ENCODE measurements at regions not wholly inside any gene's neighbourhood (a gene's known extent, or its start where the extent isn't known, plus 50 kb on each side); places are given as distances from the start of the nearest gene placed in this dataset.
"Not testable (repeated sequence)": the region's sequence is repeated elsewhere in the genome, so short reads cannot be mapped to it uniquely, and the experiment has no call there.

DNA sequence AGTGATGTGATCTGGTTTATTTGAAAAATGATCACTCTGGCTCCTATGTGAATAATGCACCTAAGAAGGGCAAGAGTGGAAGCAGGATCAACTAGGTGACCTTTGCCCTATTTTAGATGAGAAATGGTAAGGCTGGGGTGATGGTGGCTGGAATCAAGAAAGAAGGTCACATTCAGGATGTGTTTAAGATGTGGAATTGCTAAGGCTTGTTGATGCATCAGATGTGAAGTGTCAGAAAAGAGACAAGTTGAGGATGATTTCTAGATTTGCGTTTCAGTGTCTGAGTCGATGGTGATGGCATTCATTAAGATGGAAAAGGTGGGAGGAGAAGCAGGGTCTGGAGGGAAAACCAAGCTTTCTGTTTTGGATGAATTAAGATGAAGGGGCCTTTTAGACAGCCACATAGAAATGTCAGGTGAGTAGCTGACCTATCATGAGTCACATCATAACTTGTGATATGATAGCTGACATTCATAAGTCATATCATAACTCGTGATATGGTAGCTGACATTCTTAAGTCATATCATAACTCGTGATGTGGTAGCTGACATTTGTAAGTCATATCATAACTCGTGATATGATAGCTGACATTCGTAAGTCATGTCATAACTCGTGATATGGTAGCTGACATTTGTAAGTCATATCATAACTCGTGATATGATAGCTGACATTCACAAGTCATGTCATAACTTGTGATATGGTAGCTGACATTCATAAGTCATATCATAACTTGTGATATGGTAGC is 101.2 kb upstream of the SEC11C start:
- no peak for DNase-seq (ENCODE audit: low read depth in 2 of 2)

DNA sequence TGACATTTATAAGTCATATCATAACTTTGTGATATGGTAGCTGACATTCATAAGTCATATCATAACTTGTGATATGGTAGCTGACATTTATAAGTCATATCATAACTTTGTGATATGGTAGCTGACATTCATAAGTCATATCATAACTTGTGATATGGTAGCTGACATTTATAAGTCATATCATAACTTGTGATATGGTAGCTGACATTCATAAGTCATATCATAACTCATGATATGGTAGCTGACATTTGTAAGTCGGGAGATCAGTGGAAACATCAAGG is 100.7 kb upstream of the SEC11C start:
- DNase-seq (ENCODE audit: low read depth in 2 of 2): not testable (repeated sequence)

DNA sequence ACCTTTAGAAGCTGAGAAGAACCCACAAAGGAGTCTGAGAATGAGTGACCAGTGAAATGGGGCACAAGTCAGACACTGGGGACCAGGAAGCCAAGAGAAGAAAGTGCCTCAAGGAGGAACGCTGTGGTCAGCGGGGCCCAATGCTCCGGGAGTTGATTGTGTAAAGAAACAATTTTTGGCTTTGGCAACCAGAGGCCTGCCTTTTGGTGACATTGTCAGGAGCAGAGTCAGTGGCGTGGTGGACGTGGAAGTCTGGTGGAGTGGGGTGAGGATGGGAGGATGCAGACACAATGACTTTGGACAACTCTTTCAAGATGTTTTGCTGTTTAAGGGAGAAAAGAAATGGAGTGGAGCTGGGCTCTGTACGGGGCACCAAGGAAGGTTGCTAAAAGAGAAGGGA is 100.2 kb upstream of the SEC11C start:
- DNase-seq (ENCODE audit: low read depth in 2 of 2): no peak

DNA sequence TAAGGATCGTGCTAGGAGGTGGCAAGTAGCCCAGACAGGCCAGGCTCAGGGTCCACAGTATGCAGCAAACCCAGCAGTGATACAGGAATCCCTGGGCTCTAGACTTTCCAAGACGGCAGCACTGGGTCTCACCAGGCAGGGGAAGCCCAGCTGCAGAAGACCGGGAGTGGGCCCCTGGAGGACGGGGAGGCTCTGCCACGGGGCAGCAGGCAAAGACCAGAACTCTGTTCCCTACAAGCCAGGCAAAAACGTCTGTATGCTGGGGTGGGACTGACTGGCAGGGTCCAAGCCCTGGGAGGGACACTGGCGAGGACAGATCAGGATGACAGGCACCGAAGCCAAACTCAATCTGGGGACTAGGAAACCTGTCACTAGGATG is 98.9 kb upstream of the SEC11C start:
- DNase-seq (ENCODE audit: low read depth in 2 of 2): no peak

DNA sequence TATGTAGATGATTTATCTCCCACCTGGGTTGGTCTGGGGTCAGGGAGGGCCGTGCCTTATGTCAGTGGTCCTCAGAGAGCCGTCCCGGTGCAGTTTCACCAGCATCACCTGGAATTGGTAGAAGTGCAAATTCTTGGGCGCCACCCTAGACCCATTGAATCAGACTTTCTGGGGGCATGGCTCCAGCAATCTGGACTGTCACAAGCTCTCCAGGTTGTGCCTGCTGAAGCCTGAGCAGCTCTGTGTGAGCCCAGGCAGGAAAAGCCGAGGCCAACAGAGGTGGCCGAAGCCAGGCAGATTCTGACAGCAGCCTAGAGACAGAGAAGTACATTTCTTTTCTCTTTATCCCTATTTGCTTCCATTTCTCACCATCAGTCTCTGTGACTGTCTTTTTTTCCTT is 98.4 kb upstream of the SEC11C start:
- no peak for DNase-seq (ENCODE audit: low read depth in 2 of 2)

DNA sequence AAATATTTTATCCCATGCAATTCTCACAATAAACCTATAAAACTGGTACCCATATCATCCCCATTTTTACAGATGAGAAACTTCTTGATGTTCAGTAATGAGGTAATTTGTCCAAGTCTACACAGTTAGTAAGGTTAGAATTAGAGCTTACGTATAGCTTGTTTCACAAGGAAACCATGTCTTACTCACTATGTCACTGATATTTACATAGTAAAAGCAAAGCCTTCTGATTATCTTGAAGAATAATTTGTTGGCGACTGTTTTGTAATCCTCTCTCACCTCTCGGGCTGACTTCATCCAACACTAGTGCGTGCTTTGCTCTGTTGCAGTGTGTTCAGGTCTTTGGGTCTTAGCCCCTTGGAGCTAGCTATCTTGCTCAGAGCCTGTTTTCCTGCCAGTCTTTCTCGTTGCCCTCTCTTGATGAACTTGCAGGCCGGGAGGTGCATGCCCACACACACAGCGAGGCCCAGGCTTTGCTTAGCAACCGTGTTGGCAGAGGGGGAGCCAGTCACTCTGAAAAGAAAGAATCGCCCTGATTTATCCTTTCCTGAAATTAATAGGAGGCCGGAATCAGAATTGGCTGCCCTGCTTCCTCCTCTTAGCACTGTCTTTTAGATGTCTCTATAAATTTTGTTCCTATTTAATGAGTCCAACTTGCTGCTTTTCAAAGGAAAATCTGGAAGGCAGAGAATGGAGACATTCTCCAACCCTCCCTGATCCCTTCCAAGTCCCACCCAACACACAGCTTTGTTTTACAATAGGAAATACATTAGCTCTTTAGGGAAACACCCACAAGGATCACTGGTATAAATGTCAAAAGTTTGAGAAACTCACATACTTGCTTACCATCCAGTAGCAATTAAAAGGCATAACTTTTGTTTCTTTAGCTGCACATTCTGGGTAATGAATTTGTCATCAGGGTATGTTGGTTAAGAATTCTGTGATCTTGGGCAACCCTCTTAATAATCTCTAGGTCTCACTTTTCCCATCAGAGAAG is 97.6 kb upstream of the SEC11C start:
- DNase-seq (ENCODE audit: low read depth in 2 of 2): no peak

DNA sequence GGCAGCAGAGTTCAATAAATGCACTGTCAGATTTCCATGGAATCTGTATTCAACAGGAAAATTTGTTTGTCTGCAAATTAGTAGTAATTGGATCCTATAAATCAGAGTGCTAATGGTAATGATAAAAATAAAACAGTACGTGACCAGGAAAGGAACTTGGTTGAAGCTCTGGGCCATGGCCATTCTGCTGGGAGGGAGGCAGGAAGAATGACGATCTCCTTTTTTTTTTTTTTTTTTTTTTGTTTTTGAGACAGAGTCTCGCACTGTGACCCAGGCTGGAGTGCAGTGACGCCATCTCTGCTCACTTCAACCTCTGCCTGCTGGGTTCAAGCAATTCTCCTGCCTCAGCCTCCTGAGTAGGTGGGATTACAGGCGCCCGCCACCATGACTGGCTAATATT is 94.8 kb upstream of the SEC11C start:
- DNase-seq (ENCODE audit: low read depth in 2 of 2): no peak

DNA sequence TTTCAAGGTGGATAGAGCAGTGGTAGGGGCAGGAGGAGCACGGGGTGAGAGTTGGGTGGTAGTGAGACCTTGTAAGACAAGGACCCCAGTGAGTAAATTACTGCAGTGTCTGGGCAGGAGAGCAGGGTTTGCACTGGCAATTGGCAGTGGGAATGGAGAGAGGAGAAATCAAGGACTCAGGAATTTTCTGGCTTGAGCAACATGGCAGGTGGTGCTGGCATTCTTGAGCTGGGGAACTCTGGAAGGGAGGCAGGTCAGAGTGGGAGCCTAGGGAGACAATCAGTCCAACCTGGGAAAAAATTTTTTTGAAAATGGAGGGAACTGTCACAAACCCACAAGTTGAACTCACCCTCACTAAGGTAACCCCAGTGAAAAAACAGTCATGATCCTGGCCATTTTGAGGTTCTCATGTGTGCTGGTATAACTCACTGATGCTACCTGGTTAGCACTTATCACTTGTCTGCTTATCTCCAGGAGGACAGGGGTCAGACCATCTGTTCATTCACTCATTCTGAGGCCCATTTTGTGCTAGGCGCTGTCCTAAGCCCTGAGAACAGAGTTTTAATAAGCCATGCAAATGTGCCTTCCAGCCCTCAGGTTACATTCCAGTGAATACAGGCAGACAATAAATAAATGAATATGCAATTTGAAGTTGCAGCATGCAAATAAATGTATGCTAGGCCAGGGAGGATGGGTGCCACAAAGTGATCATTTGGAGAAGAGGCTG is 92.2 kb upstream of the SEC11C start:
- no peak for DNase-seq (ENCODE audit: low read depth in 2 of 2)

DNA sequence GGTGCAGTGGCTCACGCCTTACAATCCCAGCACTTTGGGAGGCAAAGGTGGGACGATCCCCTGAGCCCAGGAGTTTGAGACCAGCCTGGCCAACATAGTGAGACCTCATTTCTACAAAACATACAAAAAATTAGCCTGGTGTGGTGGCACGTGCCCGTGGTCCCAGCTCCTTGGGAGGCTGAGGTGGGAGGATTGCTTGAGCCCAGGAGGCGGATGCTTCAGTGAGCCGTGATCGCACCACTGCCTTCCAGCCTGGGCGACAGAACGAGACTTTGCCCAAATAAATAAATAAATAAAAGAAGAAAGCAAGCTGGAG is 91.7 kb upstream of the SEC11C start:
- DNase-seq (ENCODE audit: low read depth in 2 of 2): no peak

DNA sequence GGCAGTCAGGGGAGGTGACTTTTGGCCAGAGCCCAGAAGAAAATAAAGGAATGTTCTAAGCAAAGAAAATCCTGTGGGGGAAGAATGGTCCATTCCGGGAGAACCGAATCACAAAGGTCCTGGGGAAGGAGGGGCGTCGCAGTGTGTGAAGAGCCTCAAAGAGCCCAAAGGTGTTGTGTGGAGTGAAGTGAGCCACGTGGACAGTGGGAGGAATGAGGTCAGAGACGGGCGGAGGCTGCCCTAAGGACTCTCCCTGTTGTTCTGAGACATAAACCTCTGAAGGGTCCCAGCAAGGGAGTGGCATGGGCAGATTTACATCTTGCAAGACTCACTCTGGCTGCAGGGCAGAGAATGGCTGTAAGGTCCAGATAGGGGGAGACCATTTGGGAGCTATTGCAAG is 91.3 kb upstream of the SEC11C start:
- DNase-seq (ENCODE audit: low read depth in 2 of 2): no peak

DNA sequence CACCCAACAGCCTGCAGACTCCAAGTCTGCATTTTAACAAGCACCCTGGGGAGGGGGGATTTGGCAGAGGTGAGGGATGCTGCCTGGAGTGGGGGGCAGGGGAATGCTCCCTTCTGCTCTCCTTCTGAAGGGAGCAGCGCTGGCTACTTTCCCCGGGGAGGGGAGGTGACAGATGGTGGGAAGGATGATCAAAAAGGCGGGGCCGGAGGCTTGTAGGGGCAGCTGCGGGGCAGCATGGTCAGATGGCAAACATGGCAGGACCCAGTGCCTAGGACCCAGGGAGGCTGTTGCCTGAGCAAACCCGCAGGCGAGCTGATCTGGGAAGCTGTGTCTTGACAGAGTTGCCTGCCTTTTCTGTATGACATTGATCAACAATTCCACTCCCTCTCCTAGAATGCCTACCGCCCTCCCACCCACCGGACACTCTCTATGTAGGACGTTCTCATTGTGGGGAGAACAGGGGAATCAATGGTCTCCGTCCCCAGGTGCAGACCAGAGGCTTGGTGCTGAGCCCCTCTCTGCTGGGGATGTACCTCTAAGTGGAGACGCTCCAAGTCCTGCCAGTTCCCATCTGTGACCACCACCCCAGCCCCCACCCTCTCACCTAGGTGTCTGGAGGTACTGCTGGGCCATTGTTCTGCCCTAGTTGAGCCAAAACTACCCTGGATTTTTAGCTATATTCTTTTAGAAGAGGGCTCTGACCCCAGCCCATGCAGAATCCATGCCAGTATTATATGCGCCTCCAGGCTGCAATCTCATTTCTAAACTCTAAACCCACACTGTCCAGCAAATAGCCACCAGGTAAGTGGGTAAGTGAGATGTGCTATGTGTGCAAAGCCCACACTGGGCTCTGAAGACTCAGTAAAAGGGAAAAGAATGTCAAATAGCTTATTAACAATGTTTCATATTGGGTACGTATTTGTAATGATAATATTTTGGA is 89.7 kb upstream of the SEC11C start:
- DNase-seq (ENCODE audit: low read depth in 2 of 2): no peak

DNA sequence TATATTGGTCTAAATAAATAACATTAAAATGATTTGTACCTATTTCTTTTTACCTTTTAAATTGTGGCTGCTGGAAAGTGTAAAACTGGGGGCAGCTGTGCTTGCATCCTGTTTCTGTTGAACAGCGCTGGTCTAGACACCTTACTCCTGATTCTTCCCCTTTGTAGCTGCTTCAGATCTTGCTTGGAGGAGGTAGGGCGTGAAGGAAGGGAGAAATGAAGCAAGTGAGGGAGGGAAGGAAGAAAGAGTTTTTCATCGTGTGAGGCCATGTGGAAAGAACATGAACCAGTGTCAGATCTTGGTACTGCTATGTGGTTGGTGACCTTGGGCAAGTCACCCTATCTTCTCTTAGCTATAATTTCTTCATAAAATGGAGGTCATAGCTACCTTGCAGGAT is 89.0 kb upstream of the SEC11C start:
- DNase-seq (ENCODE audit: low read depth in 2 of 2): no peak

DNA sequence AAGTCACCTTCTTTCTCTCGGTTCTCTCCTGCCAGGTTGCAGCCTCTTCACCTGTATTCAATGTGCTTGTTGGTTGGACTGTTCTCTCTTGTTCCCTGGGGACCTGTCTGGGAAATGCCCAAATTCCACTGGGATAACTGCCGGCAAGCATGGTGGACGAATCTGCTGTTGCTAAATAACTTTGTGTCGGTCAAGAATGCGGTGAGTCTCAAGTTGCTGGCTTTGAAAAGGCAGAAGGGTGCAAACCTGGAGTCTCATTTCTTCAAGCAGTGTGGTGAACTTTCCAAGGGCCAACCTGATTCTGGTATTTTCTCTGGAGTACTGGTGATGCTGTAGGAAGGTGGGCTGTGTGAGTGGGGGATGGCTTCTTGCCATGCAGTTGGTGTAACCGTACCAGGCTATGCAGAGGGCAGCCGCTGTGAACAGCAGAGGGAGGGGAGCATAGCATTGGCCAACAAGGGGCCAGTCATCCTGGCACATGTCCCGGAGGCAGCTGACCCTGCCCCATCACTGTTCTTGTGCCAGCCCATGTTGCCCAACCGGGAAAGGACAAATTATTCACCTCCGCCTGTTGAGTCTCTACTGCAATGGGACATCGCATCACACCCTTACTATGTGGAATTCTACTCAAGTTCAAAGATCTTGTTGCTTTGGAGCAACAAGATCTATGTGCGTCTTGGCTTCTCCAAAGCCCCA is 88.1 kb upstream of the SEC11C start:
- no peak for DNase-seq (ENCODE audit: low read depth in 2 of 2)

DNA sequence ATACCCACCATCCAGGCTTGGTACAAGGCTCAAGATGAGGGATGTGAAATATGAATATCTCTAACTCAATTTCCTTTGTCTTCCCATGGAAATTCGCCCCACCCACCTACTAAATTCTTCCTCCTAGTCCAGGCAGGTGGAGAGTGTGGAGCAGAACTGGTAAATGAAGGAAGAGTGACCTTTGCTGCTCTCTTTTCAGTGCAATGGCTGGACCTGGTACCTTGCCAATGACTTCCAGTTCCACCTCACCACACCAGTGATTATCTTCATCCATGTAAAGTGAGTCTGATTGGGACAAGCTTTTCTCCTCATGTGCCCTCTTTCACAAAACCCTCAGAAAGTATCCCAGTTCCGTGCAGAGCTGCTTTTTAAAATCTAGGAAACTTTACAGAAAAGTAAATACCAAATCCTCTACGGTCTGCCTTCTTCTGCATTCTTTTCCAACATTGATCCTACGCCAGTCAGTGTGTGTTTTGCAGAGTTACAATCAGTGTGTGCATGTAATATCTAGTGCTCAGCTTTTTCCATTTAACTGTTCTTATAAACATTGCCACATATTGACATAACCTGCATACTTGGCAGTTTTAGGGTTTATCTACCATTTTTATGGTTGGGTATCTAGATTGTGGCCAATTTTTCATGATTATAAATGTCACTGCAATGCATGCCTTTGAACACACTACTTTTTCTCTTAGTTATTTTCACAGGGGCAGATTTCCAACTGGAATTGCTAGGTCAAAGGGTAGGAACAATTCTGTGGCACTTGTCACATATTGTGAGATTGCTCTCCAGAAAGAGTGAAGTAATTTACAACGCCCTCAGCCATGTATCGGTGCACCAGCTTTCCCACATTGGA is 86.5 kb upstream of the SEC11C start:
- DNase-seq (ENCODE audit: low read depth in 2 of 2): no peak

DNA sequence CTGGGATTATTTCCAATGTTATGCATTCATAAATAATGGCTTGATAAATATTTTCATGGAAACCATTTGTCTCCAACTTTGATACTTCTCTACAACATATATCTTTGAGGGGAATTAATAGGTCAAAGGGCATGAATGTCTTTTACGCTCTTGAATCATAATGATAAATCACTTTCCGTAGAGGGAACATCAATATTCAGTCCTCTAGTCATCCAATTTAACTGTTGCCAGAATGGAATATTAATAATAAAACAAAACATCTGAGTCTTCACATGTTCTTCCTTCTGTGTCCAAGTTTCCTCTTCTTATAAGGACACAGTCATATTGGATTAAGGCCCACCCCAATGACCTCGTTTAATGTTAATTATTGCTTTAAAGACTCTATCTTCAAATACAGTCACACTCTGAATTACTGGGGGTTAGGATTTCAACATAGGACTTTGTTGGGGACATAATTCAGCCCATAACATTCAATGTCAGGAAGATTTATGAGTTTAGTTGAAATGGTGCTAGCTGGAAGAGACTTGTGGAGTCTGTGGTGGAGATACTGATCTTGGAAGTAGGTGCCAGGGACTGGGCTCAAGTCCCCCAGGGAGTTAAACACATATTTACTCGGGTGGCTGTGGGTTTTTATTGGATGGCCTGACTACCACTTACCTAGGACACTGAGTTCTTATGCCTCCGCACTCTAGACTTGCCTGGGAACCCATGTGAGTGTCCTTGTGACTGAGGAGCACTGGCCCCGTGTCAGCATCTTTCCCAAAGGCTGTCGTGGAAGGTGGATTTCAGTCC is 85.0 kb upstream of the SEC11C start:
- no peak for DNase-seq (ENCODE audit: low read depth in 2 of 2)

DNA sequence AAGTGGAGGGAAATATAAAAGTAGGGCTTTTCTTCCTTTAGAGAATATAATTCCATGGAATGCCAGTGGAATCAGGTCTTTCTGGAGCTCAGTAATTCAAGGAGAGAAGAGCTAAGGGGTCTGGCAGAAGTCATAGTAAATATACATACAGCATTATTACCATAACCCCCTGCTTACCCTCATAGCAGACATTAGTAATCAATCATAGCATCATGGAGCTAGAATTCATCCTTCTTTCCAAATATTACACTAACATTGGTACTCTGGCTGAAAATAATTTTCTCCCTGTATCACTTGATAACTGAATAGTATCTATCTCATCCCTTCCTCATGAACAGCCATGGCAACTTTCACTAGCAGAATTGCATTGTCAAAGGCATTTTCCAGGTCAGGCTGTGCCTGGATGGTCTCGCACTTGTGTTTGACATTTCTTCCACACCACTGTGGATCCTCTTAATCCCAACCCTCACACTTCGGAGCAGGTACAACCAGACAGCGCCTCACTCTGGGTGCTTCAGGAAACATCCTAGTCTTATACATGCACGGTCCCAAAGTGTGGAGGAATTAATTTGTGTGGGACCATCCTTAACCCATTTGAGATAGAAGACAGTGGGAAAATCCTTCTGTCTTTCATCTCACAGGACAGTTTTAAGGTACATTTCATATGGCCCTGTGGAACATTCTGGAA is 84.2 kb upstream of the SEC11C start:
- DNase-seq (ENCODE audit: low read depth in 2 of 2): no peak

DNA sequence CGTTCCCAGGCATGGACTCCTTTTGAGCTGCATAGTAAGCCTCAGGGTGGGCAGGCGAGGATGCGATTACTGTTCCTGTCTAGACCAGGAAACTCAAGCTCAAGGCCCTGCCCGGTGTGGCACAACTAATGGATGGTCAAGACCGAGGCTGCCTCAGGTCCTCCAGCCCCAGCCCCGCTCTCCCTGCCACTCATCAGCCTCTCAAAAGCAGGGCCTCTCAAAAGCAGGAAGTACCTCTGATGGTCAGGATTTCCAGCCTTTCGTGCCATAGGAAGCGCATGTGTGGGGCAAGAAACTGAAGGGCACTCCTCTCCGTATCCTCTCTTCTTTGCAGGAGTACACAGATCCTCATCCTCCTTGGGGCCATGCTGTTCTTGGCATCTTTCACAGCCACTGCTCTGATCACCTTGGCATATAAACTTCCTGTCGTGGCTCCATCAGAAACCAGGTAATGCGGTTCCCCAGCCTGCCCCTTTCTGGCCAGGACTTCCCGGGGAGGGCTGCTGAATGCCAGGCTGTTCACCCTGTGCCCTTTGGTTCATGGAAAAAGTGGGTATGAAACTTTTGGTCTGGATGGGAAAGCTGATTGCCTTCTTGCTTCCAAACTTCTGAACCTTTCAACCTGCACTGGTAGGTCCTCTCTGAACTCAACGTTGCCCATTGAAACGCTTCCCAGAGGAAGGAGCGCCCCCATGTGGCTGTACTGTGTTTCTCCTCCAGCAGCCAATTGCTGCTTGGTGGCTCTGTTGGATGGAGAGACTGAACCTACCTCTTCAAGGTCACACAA is 82.8 kb upstream of the SEC11C start:
- DNase-seq (ENCODE audit: low read depth in 2 of 2): peak in 1 of 2 donors; percentile 5

DNA sequence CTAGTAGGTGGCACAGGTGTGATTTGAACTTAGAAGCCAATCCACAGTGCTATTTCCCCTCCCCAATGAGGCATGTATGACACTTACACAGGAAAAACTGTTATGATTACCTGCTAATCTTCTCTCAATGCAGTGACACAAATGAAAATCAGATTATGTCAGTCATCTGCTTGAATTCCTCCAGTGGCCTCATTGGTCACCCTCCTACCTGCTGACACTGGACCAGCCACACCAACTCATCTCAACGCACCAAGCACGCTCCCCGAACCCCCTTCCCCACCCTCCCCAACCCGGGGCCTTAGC is 82.2 kb upstream of the SEC11C start:
- DNase-seq (ENCODE audit: low read depth in 2 of 2): no peak

Measured in stimulated activated CD8-positive, alpha-beta memory T cell treated with anti-CD3 and anti-CD28 coated beads, Interleukin-7, amount 100 ng/mL, for 4 hours (primary cell).